ENCODE measurements at regions not wholly inside any gene's neighbourhood (a gene's known extent, or its start where the extent isn't known, plus 50 kb on each side); places are given as distances from the start of the nearest gene placed in this dataset.
A peak's percentile ranks its signal among the peaks of the same experiment; 100 is the strongest.

GRCh38 chr6:113489952-113490746, 367.0 kb upstream of the MARCKS start:
- DNase-seq (ENCODE audit: low read depth), result no peak

GRCh38 chr6:113491376-113491775, 365.8 kb upstream of the MARCKS start:
- DNase-seq (ENCODE audit: low read depth), result no peak

- no peak for DNase-seq (ENCODE audit: low read depth)
Measured at GRCh38 chr6:113493991-113494390, 363.2 kb upstream of the MARCKS start.

- peak; percentile 65 for DNase-seq (ENCODE audit: low read depth)
Measured at GRCh38 chr6:113495521-113495920, 361.6 kb upstream of the MARCKS start.

- DNase-seq (ENCODE audit: low read depth), result no peak
Measured at GRCh38 chr6:113496166-113496565, 361.0 kb upstream of the MARCKS start.

GRCh38 chr6:113500221-113500620, 356.9 kb upstream of the MARCKS start:
- DNase-seq (ENCODE audit: low read depth), result no peak

- no peak for DNase-seq (ENCODE audit: low read depth)
Measured at GRCh38 chr6:113505084-113505699, 352.0 kb upstream of the MARCKS start.

GRCh38 chr6:113508249-113508648, 348.9 kb upstream of the MARCKS start:
- DNase-seq (ENCODE audit: low read depth), result no peak

GRCh38 chr6:113511100-113511499, 346.0 kb upstream of the MARCKS start:
- no peak for DNase-seq (ENCODE audit: low read depth)

GRCh38 chr6:113512576-113512975, 344.6 kb upstream of the MARCKS start:
- DNase-seq (ENCODE audit: low read depth), result no peak

- no peak for DNase-seq (ENCODE audit: low read depth)
Measured at GRCh38 chr6:113513086-113513485, 344.1 kb upstream of the MARCKS start.

GRCh38 chr6:113522376-113522775, 334.8 kb upstream of the MARCKS start:
- no peak for DNase-seq (ENCODE audit: low read depth)

- DNase-seq (ENCODE audit: low read depth), result no peak
Measured at GRCh38 chr6:113524826-113525225, 332.3 kb upstream of the MARCKS start.

GRCh38 chr6:113526553-113526952, 330.6 kb upstream of the MARCKS start:
- no peak for DNase-seq (ENCODE audit: low read depth)

- DNase-seq (ENCODE audit: low read depth), result no peak
Measured at GRCh38 chr6:113526995-113527394, 330.1 kb upstream of the MARCKS start.

GRCh38 chr6:113528111-113528510, 329.0 kb upstream of the MARCKS start:
- no peak for DNase-seq (ENCODE audit: low read depth)

GRCh38 chr6:113529196-113529595, 327.9 kb upstream of the MARCKS start:
- no peak for DNase-seq (ENCODE audit: low read depth)

- no peak for DNase-seq (ENCODE audit: low read depth)
Measured at GRCh38 chr6:113529879-113530278, 327.3 kb upstream of the MARCKS start.

GRCh38 chr6:113530769-113531168, 326.4 kb upstream of the MARCKS start:
- peak; percentile 58 for DNase-seq (ENCODE audit: low read depth)

- no peak for DNase-seq (ENCODE audit: low read depth)
Measured at GRCh38 chr6:113539202-113539601, 317.9 kb upstream of the MARCKS start.

GRCh38 chr6:113539623-113540022, 317.5 kb upstream of the MARCKS start:
- DNase-seq (ENCODE audit: low read depth), result no peak

GRCh38 chr6:113540466-113540865, 316.7 kb upstream of the MARCKS start:
- no peak for DNase-seq (ENCODE audit: low read depth)

- no peak for DNase-seq (ENCODE audit: low read depth)
Measured at GRCh38 chr6:113551168-113551567, 306.0 kb upstream of the MARCKS start.

- no peak for DNase-seq (ENCODE audit: low read depth)
Measured at GRCh38 chr6:113556775-113557174, 300.4 kb upstream of the MARCKS start.
